GM21390 (cell line): ENCODE measurements at regions not wholly inside any gene's neighbourhood (a gene's known extent, or its start where the extent isn't known, plus 50 kb on each side); places are given as distances from the start of the nearest gene placed in this dataset.
"Not testable (repeated sequence)": the region's sequence is repeated elsewhere in the genome, so short reads cannot be mapped to it uniquely, and the experiment has no call there.

Experiments
- ATAC-seq: cut with Tn5 transposase; IDR thresholded peaks from one replicate; pipeline ENCODE4 v1.9.1; 2021; ENCODE audit not compliant: unreplicated experiment

- ATAC-seq: no peak
Observed at GRCh38 chr6:27156874-27157458, 90.5 kb upstream of the PRSS16 start.

- peak; percentile 49 for ATAC-seq
Observed at GRCh38 chr6:27157459-27158315, 89.8 kb upstream of the PRSS16 start.

- ATAC-seq: no peak
Observed at GRCh38 chr6:27158316-27158643, 89.2 kb upstream of the PRSS16 start.

GRCh38 chr6:27159725-27160124 is 87.8 kb upstream of the PRSS16 start:
- ATAC-seq: no peak

GRCh38 chr6:27161115-27161514 is 86.4 kb upstream of the PRSS16 start:
- no peak for ATAC-seq

GRCh38 chr6:27161603-27161945 is 85.9 kb upstream of the PRSS16 start:
- no peak for ATAC-seq

- no peak for ATAC-seq
Observed at GRCh38 chr6:27161946-27162603, 85.4 kb upstream of the PRSS16 start.

- no peak for ATAC-seq
Observed at GRCh38 chr6:27163834-27164233, 83.7 kb upstream of the PRSS16 start.

- ATAC-seq: no peak
Observed at GRCh38 chr6:27168108-27168507, 79.4 kb upstream of the PRSS16 start.

GRCh38 chr6:27168586-27169443 is 78.7 kb upstream of the PRSS16 start:
- ATAC-seq: no peak

GRCh38 chr6:27172524-27173231 is 74.8 kb upstream of the PRSS16 start:
- not testable (repeated sequence) for ATAC-seq

- ATAC-seq: not testable (repeated sequence)
Observed at GRCh38 chr6:27173232-27173601, 74.3 kb upstream of the PRSS16 start.

- ATAC-seq: no peak
Observed at GRCh38 chr6:27174958-27175357, 72.5 kb upstream of the PRSS16 start.

GRCh38 chr6:27176096-27176495 is 71.4 kb upstream of the PRSS16 start:
- no peak for ATAC-seq

- no peak for ATAC-seq
Observed at GRCh38 chr6:27176523-27177484, 70.7 kb upstream of the PRSS16 start.

GRCh38 chr6:27177485-27178406 is 69.8 kb upstream of the PRSS16 start:
- ATAC-seq: peak; percentile 70

GRCh38 chr6:27178407-27178730 is 69.1 kb upstream of the PRSS16 start:
- ATAC-seq: peak; percentile 4

- ATAC-seq: no peak
Observed at GRCh38 chr6:27178860-27179259, 68.6 kb upstream of the PRSS16 start.
